ENCODE measurements at regions not wholly inside any gene's neighbourhood (a gene's known extent, or its start where the extent isn't known, plus 50 kb on each side); places are given as distances from the start of the nearest gene placed in this dataset.

DNA sequence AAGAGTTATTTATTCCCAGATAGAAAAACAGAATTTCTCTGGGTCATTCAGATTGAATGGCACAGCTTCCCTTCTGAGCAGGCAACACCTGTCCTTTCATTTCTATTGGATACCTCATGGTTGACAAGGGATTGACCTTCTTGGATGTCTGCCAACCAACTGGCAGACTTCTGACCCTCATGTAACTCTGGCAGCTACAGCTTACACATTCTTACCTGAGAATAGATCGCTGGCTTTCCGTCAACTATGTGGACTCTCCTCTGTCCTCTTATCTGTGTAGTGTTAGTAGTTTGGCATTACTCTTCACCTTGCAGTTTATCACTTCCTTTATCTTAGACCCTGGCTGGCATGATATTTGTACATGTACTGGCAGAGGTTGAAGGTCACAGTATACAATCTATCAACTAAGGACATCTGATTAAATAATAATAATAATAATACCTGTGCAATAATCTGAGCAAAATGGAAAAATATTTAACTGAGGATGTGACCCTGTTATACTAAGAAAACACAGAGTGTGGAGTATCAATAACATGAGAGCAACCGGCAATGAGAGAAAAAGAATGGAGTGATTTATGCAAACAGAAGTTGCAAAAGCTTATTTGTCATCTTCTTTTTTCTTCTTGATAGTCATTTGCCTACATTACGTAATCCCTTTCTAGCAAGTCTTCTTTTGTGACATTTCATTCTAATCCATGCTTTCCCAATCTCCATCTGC, 1118.2 kb downstream of the ARAP2 start:
- Histone ChIP-seq H3K9me3 (peaks cover 0 to 7% (median 0%) of the 10 kb centered on the region in 11 donors), H3K27ac (no peak overlapping the region), H3K4me1 (no peaks in the 10 kb centered on the region), H3K36me3 (no peaks in the 10 kb centered on the region), H3K4me3 (no peak overlapping the region), H3K27me3 (no peaks in the 10 kb centered on the region)
- no peak for DNase-seq
- ATAC-seq: no peak
- 69 to 74% methylated on average over 4 of the region's 4 CpGs for WGBS, 2 donors
- TF ChIP-seq, protein P1, sequence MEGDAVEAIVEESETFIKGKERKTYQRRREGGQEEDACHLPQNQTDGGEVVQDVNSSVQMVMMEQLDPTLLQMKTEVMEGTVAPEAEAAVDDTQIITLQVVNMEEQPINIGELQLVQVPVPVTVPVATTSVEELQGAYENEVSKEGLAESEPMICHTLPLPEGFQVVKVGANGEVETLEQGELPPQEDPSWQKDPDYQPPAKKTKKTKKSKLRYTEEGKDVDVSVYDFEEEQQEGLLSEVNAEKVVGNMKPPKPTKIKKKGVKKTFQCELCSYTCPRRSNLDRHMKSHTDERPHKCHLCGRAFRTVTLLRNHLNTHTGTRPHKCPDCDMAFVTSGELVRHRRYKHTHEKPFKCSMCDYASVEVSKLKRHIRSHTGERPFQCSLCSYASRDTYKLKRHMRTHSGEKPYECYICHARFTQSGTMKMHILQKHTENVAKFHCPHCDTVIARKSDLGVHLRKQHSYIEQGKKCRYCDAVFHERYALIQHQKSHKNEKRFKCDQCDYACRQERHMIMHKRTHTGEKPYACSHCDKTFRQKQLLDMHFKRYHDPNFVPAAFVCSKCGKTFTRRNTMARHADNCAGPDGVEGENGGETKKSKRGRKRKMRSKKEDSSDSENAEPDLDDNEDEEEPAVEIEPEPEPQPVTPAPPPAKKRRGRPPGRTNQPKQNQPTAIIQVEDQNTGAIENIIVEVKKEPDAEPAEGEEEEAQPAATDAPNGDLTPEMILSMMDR (IDR thresholded peaks at IDR 0.05): no peak
- intact Hi-C loops (cut with DNase I): no loop called here

DNA sequence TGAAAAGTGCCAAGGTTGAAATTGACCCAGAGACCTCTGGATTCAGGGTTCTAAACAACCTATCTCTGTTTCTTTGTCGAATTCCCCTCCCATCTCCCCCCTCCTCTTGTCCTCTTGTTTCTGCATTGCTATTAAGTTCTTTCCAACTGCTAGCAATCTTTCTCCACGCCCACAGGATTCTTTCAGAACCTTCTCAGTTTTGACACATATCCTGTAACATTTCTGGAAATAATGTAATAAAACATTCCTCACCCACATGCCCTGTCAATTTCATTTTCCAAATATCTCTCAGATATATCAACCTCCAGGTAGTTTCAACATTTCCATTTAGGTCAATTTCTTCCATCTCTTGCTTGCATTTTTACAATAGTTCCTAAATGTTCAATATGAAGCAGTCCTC, 1105.9 kb downstream of the ARAP2 start:
- Histone ChIP-seq H3K4me3 (no peak overlapping the region), H3K36me3 (no peaks in the 10 kb centered on the region), H3K27me3 (no peaks in the 10 kb centered on the region), H3K9me3 (peaks cover 0 to 19% (median 0%) of the 10 kb centered on the region in 11 donors), H3K4me1 (no peaks in the 10 kb centered on the region), H3K27ac (no peak overlapping the region)
- TF ChIP-seq, protein P1 (IDR thresholded peaks at IDR 0.05): no peak
- ATAC-seq: no peak
- intact Hi-C loops (cut with DNase I): no loop called here
- no peak for DNase-seq
- 54 to 61% methylated on average over 2 of the region's 2 CpGs for WGBS, 2 donors

DNA sequence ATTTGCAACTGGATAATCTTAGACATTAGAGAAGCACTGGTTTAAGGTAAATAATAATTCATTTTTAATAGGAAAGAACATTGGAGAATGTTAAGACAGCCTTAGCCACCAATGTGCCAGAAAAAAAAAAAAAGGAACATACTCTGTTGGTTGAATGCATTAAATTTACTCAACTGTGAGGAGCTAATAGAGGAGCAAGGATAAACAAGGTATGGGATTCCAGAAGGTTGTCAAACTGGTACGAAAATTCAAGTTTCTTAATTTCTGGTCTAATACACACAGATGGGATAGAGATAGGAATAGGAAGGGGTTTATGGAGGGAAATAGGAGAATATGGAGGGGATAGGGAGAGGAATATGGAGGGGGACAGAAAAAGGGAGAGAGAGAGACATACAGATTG, 1096.6 kb downstream of the ARAP2 start:
- no peak for DNase-seq
- Histone ChIP-seq H3K9me3 (peaks cover 0 to 17% (median 0%) of the 10 kb centered on the region in 11 donors), H3K4me1 (no peaks in the 10 kb centered on the region), H3K27ac (no peak overlapping the region), H3K4me3 (no peak overlapping the region), H3K27me3 (no peaks in the 10 kb centered on the region), H3K36me3 (no peaks in the 10 kb centered on the region)
- TF ChIP-seq, protein P1 (IDR thresholded peaks at IDR 0.05): no peak
- intact Hi-C loops (cut with DNase I): no loop called here
- ATAC-seq: no peak
- WGBS, 2 donors: 81 to 83% methylated on average over 1 of the region's 1 CpG

DNA sequence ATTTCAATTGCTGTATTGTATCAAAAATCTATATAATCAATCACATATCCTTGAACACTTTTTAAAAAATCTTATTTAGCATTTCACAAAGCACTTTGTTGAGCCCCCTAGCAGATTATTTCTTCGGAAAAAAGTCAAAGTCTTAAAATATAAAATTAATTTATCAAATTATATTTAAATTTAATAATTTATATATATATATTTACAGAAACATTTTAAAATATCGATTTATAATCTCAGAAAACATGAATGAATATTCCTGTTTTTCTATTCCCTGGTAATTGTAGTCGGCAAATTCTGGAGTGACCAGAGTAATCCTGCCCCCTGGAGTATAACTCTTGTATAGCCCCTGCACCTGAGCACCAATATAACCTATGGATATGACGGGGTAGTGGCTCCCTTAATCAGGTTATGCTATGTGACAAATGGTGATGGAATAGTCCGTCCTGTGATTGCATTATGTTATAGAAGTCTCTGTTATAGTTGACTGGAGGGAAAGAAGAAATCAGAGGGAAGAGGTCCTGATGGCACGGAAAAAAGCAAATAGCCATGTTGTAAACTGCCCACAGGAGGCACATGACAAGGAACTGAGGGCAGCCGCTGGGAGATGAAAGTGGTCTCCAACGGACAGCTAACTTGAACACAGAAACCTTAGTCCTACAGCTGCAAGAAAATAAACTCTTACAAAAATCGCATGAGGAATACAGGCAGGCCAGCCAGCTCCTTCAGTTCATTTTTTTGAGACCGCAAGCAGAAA, 1092.3 kb downstream of the ARAP2 start:
- no peak for DNase-seq
- Histone ChIP-seq H3K9me3 (no peaks in the 10 kb centered on the region), H3K4me3 (no peak overlapping the region), H3K27me3 (no peaks in the 10 kb centered on the region), H3K4me1 (no peaks in the 10 kb centered on the region), H3K27ac (no peak overlapping the region), H3K36me3 (no peaks in the 10 kb centered on the region)
- 60 to 69% methylated on average over 10 of the region's 10 CpGs for WGBS, 2 donors
- intact Hi-C loops (cut with DNase I): no loop called here
- TF ChIP-seq, protein P1 (IDR thresholded peaks at IDR 0.05): peak in 2 of 9 donors; percentile 15 to 17
- no peak for ATAC-seq
